Kidney (tissue), 13 donors: ENCODE measurements at regions not wholly inside any gene's neighbourhood (a gene's known extent, or its start where the extent isn't known, plus 50 kb on each side); places are given as distances from the start of the nearest gene placed in this dataset.

Experiments used
- DNase-seq, 5 donors: peaks; one replicate each; pipeline ENCODE4 v3.0.0-alpha.2; 2013 to 2020
- FAIRE-seq: peaks from 2 replicates; lab custom pipeline; 2012; peaks lifted over from hg19 to GRCh38; lab: Jason Lieb, UNC
- H3K27ac ChIP-seq, 2 donors: one replicate each; pipeline ENCODE4 v1.7.0; 2013; ENCODE audit warnings: low read depth in 2 of 2, low read length in 2 of 2, inconsistent platforms in 1 of 2
- H3K27me3 ChIP-seq: one replicate; pipeline ENCODE4 v1.7.1; 2013; ENCODE audit warnings: low read length, inconsistent platforms; ENCODE audit not compliant: control insufficient read depth, insufficient read depth
- H3K36me3 ChIP-seq, 3 donors: one replicate each; pipeline versions ENCODE4 v1.7.0 to v1.7.1; 2013; ENCODE audit warnings: low read length in 3 of 3, control low read depth in 1 of 3, inconsistent platforms in 1 of 3; ENCODE audit not compliant: insufficient read depth in 3 of 3, control insufficient read depth in 2 of 3
- H3K4me1 ChIP-seq, 3 donors: one replicate each; pipeline versions ENCODE4 v1.7.0 to v1.7.1; 2013; ENCODE audit warnings: low read length in 3 of 3, inconsistent platforms in 1 of 3, low read depth in 1 of 3; ENCODE audit not compliant: control insufficient read depth in 2 of 3, insufficient read depth in 2 of 3
- H3K4me3 ChIP-seq, 3 donors: one replicate each; pipeline versions ENCODE4 v1.7.0 to v1.8.1; 2013; ENCODE audit warnings: low read length in 3 of 3, control low read depth in 1 of 3, inconsistent platforms in 1 of 3
- H3K9ac ChIP-seq, 3 donors: one replicate each; pipeline versions ENCODE4 v1.7.0 to v1.7.1; 2013; ENCODE audit warnings: low read length in 3 of 3, control low read depth in 1 of 3, inconsistent platforms in 1 of 3
- H3K9me3 ChIP-seq, 3 donors: one replicate each; pipeline versions ENCODE4 v1.7.0 to v1.7.1; 2013; ENCODE audit warnings: low read length in 3 of 3, control low read depth in 1 of 3, inconsistent platforms in 1 of 3; ENCODE audit not compliant: control insufficient read depth in 2 of 3, insufficient read depth in 1 of 3
- CTCF ChIP-seq: IDR thresholded peaks from 3 replicates; pipeline ENCODE4 v1.5.1; 2012; ENCODE audit warnings: mild to moderate bottlenecking, moderate library complexity, borderline replicate concordance; ENCODE audit not compliant: insufficient read depth; ENCODE audit errors: extremely low read depth
- intact Hi-C: fragments of 100-400 bp; cut with DNase I; formaldehyde crosslinking; loops from one replicate; pipeline ENCODE4 v1.11.1; 2022
- donor health status: control.
- donor health status: control.
- donor health status: control.
- donor health status: control.
- donor health status: control.
- donor health status: DM: yes; HTN: yes; CAD: no.
- donor health status: Normal renal cell carcinoma (clear cell type).

GRCh38 chr5:57770039-57770438, 287.4 kb upstream of the ACTBL2 start:
- Histone ChIP-seq H3K27ac (no peak overlapping the region), H3K36me3 (no peaks in the 10 kb centered on the region), H3K9me3 (no peaks in the 10 kb centered on the region), H3K4me1 (no peaks in the 10 kb centered on the region), H3K27me3 (no peaks in the 10 kb centered on the region), H3K4me3 (no peak overlapping the region), H3K9ac (no peak overlapping the region)
- no peak for DNase-seq
- intact Hi-C loops, result loop anchor here (10.0 kb wide), 1 partner anchor 695 kb away; the partner anchor contains the start of gene PLK2
- TF ChIP-seq CTCF, result no peak
- FAIRE-seq, result no peak

DNA sequence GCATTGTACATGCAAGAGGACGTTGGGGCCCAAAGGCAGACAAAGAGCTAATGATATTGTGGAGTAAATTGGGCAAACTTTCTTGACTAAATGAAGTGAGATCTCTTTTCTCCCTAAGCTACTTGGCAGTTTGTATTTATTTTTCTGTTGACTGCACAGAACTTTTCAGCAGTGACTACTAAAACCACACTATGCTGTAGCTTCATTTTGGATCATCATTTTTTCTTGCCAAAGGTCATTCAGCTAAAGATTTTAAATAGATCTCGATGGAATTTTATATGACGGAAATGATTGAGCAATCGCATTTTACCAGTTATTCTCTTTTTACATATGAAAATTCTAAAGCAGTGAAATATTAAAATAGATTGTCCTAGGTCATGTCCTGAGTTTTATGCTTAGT, 286.1 kb upstream of the ACTBL2 start:
- TF ChIP-seq CTCF, result no peak
- FAIRE-seq, result no peak
- Histone ChIP-seq H3K27me3 (no peaks in the 10 kb centered on the region), H3K9me3 (no peaks in the 10 kb centered on the region), H3K4me1 (no peaks in the 10 kb centered on the region), H3K9ac (no peak overlapping the region), H3K4me3 (no peak overlapping the region), H3K27ac (no peak overlapping the region), H3K36me3 (no peaks in the 10 kb centered on the region)
- no peak for DNase-seq
- intact Hi-C loops, result no loop called here

DNA sequence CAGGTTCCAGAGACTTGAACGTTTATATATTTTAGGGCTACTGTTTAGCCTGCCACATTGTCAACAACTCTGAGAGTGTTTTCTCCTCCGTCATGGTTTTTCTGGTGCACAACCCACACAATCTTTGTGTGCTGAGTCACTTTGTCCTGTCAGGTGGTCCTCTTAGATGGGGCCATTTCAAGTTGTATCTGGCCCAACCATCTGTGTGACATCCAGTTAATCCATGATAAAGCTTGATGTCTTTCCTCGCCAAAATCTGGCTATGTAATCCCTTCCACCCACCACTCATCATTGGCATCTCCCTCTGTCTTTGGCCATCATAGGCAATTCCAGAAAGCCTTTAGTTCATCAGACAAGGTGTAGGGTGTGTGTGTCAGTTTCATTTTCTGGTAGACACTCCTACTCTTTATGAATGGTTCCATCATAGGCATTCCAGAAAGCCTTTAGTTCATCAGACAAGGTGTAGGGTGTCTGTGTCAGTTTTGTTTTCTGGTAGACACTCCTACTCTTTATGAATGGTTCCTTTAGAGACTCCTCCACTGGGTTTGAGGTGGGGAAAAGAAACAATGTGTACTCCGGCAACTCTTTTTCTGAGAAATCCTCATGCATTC, 282.0 kb upstream of the ACTBL2 start:
- intact Hi-C loops, result no loop called here
- no peak for FAIRE-seq

More for the DNA sequence above, 282.0 kb upstream of the ACTBL2 start:
- Histone ChIP-seq H3K27me3 (no peaks in the 10 kb centered on the region), H3K4me1 (no peaks in the 10 kb centered on the region), H3K9me3 (no peaks in the 10 kb centered on the region), H3K4me3 (no peak overlapping the region), H3K36me3 (no peaks in the 10 kb centered on the region), H3K27ac (no peak overlapping the region), H3K9ac (no peak overlapping the region)
- TF ChIP-seq CTCF, result no peak
- no peak for DNase-seq
